BLaER1 (cell line): ENCODE measurements at regions not wholly inside any gene's neighbourhood (a gene's known extent, or its start where the extent isn't known, plus 50 kb on each side); places are given as distances from the start of the nearest gene placed in this dataset.

Source experiments
- H3K27ac ChIP-seq: shearing (Covaris generic); formaldehyde crosslinking; 2 replicates; pipeline ENCODE4 v1.8.1; 2022
- H3K27me3 ChIP-seq: shearing (Covaris generic); formaldehyde crosslinking; 2 replicates; pipeline ENCODE4 v1.8.1; 2022
- H3K36me3 ChIP-seq: shearing (Covaris generic); formaldehyde crosslinking; 2 replicates; pipeline ENCODE4 v1.8.1; 2022
- H3K4me1 ChIP-seq: shearing (Covaris generic); formaldehyde crosslinking; 2 replicates; pipeline ENCODE4 v1.8.1; 2022
- H3K4me2 ChIP-seq: shearing (Covaris generic); formaldehyde crosslinking; 2 replicates; pipeline ENCODE4 v1.8.1; 2022
- H3K4me3 ChIP-seq: shearing (Covaris generic); formaldehyde crosslinking; 2 replicates; pipeline ENCODE4 v1.8.1; 2022
- H3K9ac ChIP-seq: shearing (Covaris generic); formaldehyde crosslinking; 2 replicates; pipeline ENCODE4 v1.8.1; 2022
- H3K9me3 ChIP-seq: shearing (Covaris generic); formaldehyde crosslinking; 2 replicates; pipeline ENCODE4 v1.8.1; 2022
- H4K20me1 ChIP-seq: shearing (Covaris generic); formaldehyde crosslinking; 2 replicates; pipeline ENCODE4 v1.8.1; 2022
- Cebpa-rat ChIP-seq: shearing (Covaris generic); IDR thresholded peaks from 2 replicates; pipeline ENCODE4 v1.8.1; 2022

GRCh38 chrX:42886519-42886918 lies 108.6 kb upstream of the PPP1R2C start:
- Histone ChIP-seq H3K27me3 (peaks cover 55% of the 10 kb centered on the region), H3K27ac (no peak overlapping the region), H3K9ac (no peak overlapping the region), H3K36me3 (no peaks in the 10 kb centered on the region), H3K4me3 (no peak overlapping the region), H3K4me2 (no peak overlapping the region), H3K9me3 (no peaks in the 10 kb centered on the region), H4K20me1 (no peaks in the 10 kb centered on the region), H3K4me1 (no peaks in the 10 kb centered on the region)
- no peak for TF ChIP-seq Cebpa-rat

GRCh38 chrX:42900947-42901346 lies 123.0 kb upstream of the PPP1R2C start:
- H3K27me3 ChIP-seq = peaks cover 75% of the 10 kb centered on the region
- H4K20me1 ChIP-seq = no peaks in the 10 kb centered on the region
- no peaks in the 10 kb centered on the region for H3K4me1 ChIP-seq
- no peaks in the 10 kb centered on the region for H3K9me3 ChIP-seq
- H3K27ac ChIP-seq = no peak overlapping the region
- H3K4me2 ChIP-seq = no peak overlapping the region
- H3K9ac ChIP-seq = no peak overlapping the region
- no peak overlapping the region for H3K4me3 ChIP-seq
- no peak for TF ChIP-seq Cebpa-rat
- no peaks in the 10 kb centered on the region for H3K36me3 ChIP-seq

- Histone ChIP-seq H3K27me3 (peaks cover 76% of the 10 kb centered on the region), H3K4me3 (no peak overlapping the region), H4K20me1 (no peaks in the 10 kb centered on the region), H3K4me2 (no peak overlapping the region), H3K27ac (no peak overlapping the region), H3K36me3 (no peaks in the 10 kb centered on the region), H3K4me1 (no peaks in the 10 kb centered on the region), H3K9me3 (no peaks in the 10 kb centered on the region), H3K9ac (no peak overlapping the region)
- TF ChIP-seq Cebpa-rat = no peak
Observed at GRCh38 chrX:42902513-42902912, 124.5 kb upstream of the PPP1R2C start.

GRCh38 chrX:42920752-42921151 lies 142.8 kb upstream of the PPP1R2C start:
- Histone ChIP-seq H3K27me3 (peaks cover 89% of the 10 kb centered on the region), H4K20me1 (no peaks in the 10 kb centered on the region), H3K4me3 (no peak overlapping the region), H3K27ac (no peak overlapping the region), H3K9me3 (peaks cover 15% of the 10 kb centered on the region), H3K36me3 (no peaks in the 10 kb centered on the region), H3K9ac (no peak overlapping the region), H3K4me2 (no peak overlapping the region), H3K4me1 (no peaks in the 10 kb centered on the region)
- no peak for TF ChIP-seq Cebpa-rat

GRCh38 chrX:42930071-42930470 lies 152.1 kb upstream of the PPP1R2C start:
- no peaks in the 10 kb centered on the region for H3K36me3 ChIP-seq
- H3K9me3 ChIP-seq = no peaks in the 10 kb centered on the region
- H3K27ac ChIP-seq = no peak overlapping the region
- H3K4me2 ChIP-seq = no peak overlapping the region
- H3K27me3 ChIP-seq = peaks cover 83% of the 10 kb centered on the region
- H3K4me3 ChIP-seq = no peak overlapping the region
- H4K20me1 ChIP-seq = peaks cover 4% of the 10 kb centered on the region; the same call in 1 of the 2 replicates
- TF ChIP-seq Cebpa-rat = no peak
- H3K9ac ChIP-seq = no peak overlapping the region
- H3K4me1 ChIP-seq = peaks cover 18% of the 10 kb centered on the region

GRCh38 chrX:42930951-42931350 lies 153.0 kb upstream of the PPP1R2C start:
- Histone ChIP-seq H3K9ac (no peak overlapping the region), H3K36me3 (no peaks in the 10 kb centered on the region), H3K9me3 (no peaks in the 10 kb centered on the region), H3K27me3 (peaks cover 78% of the 10 kb centered on the region), H3K4me2 (no peak overlapping the region), H4K20me1 (peaks cover 4% of the 10 kb centered on the region; the same call in 1 of the 2 replicates), H3K4me3 (no peak overlapping the region), H3K4me1 (peaks cover 18% of the 10 kb centered on the region), H3K27ac (no peak overlapping the region)
- no peak for TF ChIP-seq Cebpa-rat

- 0 out of 2 replicates have a peak overlapping the region, but pooled peaks have one; percentile 55 for H3K4me2 ChIP-seq
Observed at GRCh38 chrX:42933187-42933586, 155.2 kb upstream of the PPP1R2C start.

GRCh38 chrX:42934020-42934726 lies 156.2 kb upstream of the PPP1R2C start:
- TF ChIP-seq Cebpa-rat = no peak
- H3K9ac ChIP-seq = no peak overlapping the region
- H3K4me3 ChIP-seq = no peak overlapping the region
- peaks cover 4% of the 10 kb centered on the region; the same call in 1 of the 2 replicates for H4K20me1 ChIP-seq
- H3K9me3 ChIP-seq = peaks cover 3% of the 10 kb centered on the region; the same call in 1 of the 2 replicates
- no peaks in the 10 kb centered on the region for H3K36me3 ChIP-seq
- H3K27ac ChIP-seq = 0 out of 2 replicates have a peak overlapping the region, but pooled peaks have one; percentile 6
- H3K4me2 ChIP-seq = peak overlapping the region; percentile 55
- peaks cover 18% of the 10 kb centered on the region for H3K4me1 ChIP-seq
- peaks cover 75% of the 10 kb centered on the region for H3K27me3 ChIP-seq

More at GRCh38 chrX:42933187-42933586, 155.2 kb upstream of the PPP1R2C start:
- H3K9ac ChIP-seq = no peak overlapping the region
- H3K27ac ChIP-seq = no peak overlapping the region
- H3K4me3 ChIP-seq = no peak overlapping the region
- H3K27me3 ChIP-seq = peaks cover 72% of the 10 kb centered on the region
- H3K9me3 ChIP-seq = no peaks in the 10 kb centered on the region
- H3K4me1 ChIP-seq = peaks cover 18% of the 10 kb centered on the region
- no peaks in the 10 kb centered on the region for H3K36me3 ChIP-seq
- no peak for TF ChIP-seq Cebpa-rat
- peaks cover 4% of the 10 kb centered on the region; the same call in 1 of the 2 replicates for H4K20me1 ChIP-seq

GRCh38 chrX:42941671-42942070 lies 163.7 kb upstream of the PPP1R2C start:
- peaks cover 79% of the 10 kb centered on the region for H3K27me3 ChIP-seq
- H4K20me1 ChIP-seq = no peaks in the 10 kb centered on the region
- no peak overlapping the region for H3K27ac ChIP-seq
- H3K4me2 ChIP-seq = no peak overlapping the region
- H3K36me3 ChIP-seq = no peaks in the 10 kb centered on the region
- no peak overlapping the region for H3K4me3 ChIP-seq
- H3K9ac ChIP-seq = no peak overlapping the region
- H3K9me3 ChIP-seq = peaks cover 4% of the 10 kb centered on the region; the same call in 1 of the 2 replicates
- TF ChIP-seq Cebpa-rat = no peak
- H3K4me1 ChIP-seq = peaks cover 12% of the 10 kb centered on the region
